Transverse colon (tissue), 4 donors: ENCODE measurements at regions not wholly inside any gene's neighbourhood (a gene's known extent, or its start where the extent isn't known, plus 50 kb on each side); places are given as distances from the start of the nearest gene placed in this dataset.

Experiments
- EP300 ChIP-seq: sonication (generic); formaldehyde crosslinking; IDR thresholded peaks from one replicate; pipeline ENCODE4 v1.6.1; 2017; ENCODE audit warnings: antibody characterized with exemption, low read depth
- POLR2A ChIP-seq: fragments of 450-650 bp; IDR thresholded peaks from one replicate; pipeline ENCODE4 v1.6.1; 2016; ENCODE audit warnings: antibody characterized with exemption, mild to moderate bottlenecking, moderate library complexity
- POLR2AphosphoS5 ChIP-seq, 3 donors: sonication (generic); formaldehyde crosslinking; IDR thresholded peaks; one replicate each; pipeline ENCODE4 v1.6.1; 2016; ENCODE audit warnings: antibody characterized with exemption in 3 of 3
- TF ChIP-seq, protein P1 (sequence below), 5 experiments: fragments of 200-600 bp in 3 of 5; fragments of 450-650 bp in 2 of 5; sonication (generic) in 3 of 5; IDR thresholded peaks; 1 replicate in 2 of 5; 2 replicates in 3 of 5; pipeline ENCODE4 v1.5.1; 2016 to 2017; ENCODE audit warnings: antibody characterized with exemption in 5 of 5, inconsistent platforms in 3 of 5, mild to moderate bottlenecking in 2 of 5, moderate library complexity in 1 of 5

DNA sequence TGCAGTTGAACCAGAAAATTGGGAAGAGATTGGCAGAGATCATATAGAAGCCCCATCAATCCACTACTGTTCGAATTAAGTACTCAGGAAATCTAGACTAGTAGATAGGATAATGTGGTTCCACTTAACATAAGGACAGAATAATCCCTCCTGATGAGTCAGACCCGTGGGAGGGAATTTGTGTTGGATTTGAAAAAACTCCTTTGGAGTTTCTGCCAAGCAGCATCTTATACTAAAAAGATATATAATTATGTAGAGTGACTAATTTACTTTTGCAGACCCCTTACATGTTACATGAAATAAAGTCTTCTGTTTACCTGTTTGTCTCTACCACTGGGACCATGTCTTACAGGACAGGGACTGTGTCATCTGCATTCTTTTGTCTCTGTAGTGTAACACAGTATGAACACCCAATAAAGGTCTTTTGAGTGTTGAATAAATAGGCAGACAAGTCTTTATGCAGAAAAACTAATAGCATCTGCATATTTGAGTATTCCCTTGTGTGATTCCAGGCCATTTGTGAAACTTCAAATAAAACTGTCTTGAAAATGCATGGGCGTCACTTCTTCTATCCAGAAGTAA, 122.6 kb upstream of the DNAJC10 start:
- no peak for TF ChIP-seq POLR2A
- TF ChIP-seq, protein P1, sequence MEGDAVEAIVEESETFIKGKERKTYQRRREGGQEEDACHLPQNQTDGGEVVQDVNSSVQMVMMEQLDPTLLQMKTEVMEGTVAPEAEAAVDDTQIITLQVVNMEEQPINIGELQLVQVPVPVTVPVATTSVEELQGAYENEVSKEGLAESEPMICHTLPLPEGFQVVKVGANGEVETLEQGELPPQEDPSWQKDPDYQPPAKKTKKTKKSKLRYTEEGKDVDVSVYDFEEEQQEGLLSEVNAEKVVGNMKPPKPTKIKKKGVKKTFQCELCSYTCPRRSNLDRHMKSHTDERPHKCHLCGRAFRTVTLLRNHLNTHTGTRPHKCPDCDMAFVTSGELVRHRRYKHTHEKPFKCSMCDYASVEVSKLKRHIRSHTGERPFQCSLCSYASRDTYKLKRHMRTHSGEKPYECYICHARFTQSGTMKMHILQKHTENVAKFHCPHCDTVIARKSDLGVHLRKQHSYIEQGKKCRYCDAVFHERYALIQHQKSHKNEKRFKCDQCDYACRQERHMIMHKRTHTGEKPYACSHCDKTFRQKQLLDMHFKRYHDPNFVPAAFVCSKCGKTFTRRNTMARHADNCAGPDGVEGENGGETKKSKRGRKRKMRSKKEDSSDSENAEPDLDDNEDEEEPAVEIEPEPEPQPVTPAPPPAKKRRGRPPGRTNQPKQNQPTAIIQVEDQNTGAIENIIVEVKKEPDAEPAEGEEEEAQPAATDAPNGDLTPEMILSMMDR (IDR thresholded peaks at IDR 0.05) = no peak
- no peak for TF ChIP-seq EP300
- TF ChIP-seq POLR2AphosphoS5 (IDR thresholded peaks at IDR 0.05) = no peak
